Activated T-cell treated with anti-CD3 and anti-CD28 coated beads for 48 hours (primary cell): ENCODE measurements at regions not wholly inside any gene's neighbourhood (a gene's known extent, or its start where the extent isn't known, plus 50 kb on each side); places are given as distances from the start of the nearest gene placed in this dataset.

Experiments used
- DNase-seq: peaks from one replicate; pipeline ENCODE4 v3.0.0-alpha.2; 2020; ENCODE audit warnings: low read depth

GRCh38 chr18:67650686-67651385, 134.3 kb upstream of the DSEL start:
- DNase-seq, result no peak

GRCh38 chr18:67646890-67647289, 130.4 kb upstream of the DSEL start:
- no peak for DNase-seq

- DNase-seq, result no peak
These were observed 127.7 kb upstream of the DSEL start for GRCh38 chr18:67644226-67644625.

- DNase-seq, result no peak
These were observed 123.4 kb upstream of the DSEL start for GRCh38 chr18:67639872-67640271.

DNA sequence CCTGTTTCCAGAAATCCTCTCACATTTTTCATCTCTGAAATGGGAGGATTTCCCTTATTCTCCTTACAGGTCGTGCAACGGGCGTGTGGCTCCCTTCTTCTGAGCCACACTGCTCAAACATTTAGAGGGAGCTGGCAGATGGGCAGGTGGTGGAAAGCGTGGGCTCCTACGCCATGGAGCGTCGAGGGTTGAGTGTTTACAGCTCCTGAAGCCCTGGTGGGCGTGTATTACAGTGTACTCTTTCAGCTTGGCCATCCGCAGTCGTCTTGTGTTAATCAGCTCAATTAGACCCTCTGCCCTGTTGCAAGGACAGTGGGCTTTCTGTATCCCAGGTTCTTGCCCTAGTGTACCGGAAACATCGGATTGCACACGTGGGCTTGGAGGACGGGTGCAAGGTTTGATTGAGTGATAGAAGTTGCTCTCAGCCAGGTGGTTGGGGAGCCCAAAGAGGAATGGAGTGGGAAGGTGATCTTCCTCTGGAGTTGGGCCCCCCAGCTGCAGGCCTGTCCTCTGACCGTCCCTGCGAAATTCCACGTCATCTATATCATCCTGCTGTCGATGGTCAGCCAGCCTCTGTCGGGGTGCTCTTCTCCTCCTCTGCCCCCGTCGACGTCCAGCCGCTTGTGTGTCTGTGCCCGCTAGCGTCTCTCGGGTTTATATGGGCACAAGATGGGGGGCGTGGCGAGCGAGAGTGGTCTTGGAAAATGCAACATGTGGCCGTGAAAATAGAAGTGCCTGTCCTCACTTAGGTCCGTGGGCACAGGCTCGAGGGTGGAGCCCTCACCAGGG, 120.3 kb upstream of the DSEL start:
- no peak for DNase-seq

GRCh38 chr18:67634631-67635338, 118.3 kb upstream of the DSEL start:
- DNase-seq, result no peak

DNA sequence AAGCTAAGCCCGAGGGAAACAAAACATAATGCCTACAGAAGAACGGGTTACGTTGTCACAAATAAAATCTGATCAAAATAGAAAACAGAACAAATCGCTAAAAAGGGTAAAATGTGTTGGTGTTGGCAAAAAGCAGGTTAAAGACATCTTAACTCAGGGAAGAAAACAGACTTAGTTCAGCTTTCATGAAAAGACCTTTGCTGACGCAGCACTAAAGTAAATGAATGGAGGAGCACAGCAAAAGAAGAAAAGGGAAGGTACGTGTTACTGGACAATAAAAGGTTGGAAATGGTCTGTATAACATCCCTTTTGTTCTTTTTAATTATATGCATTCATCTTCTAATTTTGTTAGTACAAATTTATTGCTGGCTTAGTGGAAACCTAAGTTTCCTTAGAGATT, 117.4 kb upstream of the DSEL start:
- DNase-seq, result no peak

GRCh38 chr18:67621906-67622305, 105.4 kb upstream of the DSEL start:
- no peak for DNase-seq

GRCh38 chr18:67621049-67621713, 104.7 kb upstream of the DSEL start:
- no peak for DNase-seq

DNA sequence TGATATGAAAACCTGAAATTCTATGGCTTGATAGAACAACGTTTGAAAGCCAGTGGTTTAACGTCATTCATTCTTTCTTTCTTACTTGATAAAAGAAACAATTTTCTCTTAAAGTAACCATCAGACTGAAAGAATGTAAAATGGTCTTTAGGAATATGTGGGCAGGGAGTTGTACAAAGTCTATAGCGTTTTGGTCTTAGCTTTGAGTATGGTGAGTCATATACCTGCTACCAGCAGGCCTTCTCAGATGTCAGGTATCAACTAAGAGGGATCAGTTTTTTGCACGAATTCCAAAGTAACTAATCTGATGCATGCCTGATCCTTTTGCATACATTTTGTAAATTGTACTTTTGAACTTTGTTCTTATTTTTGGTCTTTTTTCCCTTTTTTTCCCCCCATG, 101.5 kb upstream of the DSEL start:
- no peak for DNase-seq

DNA sequence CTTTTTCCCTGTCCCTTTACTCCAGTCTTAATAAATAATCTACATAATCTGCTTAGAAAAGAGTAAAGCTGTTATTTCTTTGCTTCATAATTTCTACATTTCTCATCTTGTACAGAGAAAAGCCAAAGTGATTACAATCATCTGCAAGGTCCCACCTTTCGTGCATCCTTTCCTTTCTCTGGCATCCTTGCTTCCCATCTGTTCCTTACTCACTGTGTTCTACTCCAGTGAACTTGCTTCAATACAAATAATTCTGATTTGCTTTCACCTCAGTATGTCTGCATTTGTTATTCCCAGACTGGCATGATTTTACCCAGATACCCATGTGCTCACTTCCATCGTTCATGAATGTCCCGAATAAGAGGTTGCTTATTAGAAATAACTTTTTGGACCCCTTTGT, 99.4 kb upstream of the DSEL start:
- no peak for DNase-seq

DNA sequence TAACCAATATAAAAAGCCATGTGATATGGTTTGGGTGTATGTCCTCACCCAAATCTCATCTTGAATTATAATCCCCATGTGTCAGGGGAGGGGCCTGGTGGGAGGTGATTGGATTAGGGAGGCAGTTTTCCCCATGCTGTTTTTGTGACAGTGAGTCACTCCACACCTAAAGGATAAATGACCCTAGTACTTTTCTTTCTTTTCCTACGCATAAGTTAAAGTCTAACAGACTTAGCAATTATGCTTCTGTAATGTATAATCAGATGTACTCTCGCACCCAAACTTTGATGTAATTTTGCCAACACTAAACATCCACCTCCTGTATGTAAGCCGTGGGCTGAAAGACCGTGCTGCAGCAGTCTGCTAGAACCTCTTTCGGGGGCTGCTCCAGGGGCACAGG, 97.2 kb upstream of the DSEL start:
- DNase-seq, result no peak

- DNase-seq, result no peak
These were observed 95.8 kb upstream of the DSEL start for GRCh38 chr18:67612281-67612680.

DNA sequence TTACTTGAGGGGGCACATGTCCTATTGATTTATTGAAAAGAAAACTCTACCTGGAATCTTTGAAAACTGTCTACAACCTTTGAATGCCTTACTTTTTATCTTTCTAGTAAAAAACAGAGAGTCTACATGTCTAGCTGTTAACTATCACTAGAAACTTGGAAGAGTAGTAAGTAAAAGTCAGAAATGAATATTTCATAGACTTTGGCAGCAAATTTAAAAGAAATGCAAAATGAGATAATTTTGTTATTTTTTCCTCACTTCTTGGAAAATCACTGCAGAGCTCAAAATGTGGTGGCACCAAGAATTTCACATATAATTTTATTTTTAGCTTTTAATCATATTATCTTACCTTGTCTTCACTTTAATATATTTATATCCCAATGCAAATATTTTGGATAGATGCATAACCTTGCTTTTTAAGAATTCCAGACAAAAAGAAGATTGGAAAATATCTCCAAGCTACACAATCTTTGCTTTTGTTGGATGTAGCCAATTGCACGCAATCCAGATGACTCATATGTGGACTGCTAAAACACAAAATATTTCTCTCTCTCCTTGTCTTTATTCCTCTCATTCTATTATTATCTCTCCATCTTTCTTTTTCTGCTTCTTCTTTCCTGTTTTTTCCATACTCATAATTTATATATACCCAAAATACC, 92.2 kb upstream of the DSEL start:
- DNase-seq, result no peak

- no peak for DNase-seq
These were observed 91.7 kb upstream of the DSEL start for GRCh38 chr18:67608191-67608590.

DNA sequence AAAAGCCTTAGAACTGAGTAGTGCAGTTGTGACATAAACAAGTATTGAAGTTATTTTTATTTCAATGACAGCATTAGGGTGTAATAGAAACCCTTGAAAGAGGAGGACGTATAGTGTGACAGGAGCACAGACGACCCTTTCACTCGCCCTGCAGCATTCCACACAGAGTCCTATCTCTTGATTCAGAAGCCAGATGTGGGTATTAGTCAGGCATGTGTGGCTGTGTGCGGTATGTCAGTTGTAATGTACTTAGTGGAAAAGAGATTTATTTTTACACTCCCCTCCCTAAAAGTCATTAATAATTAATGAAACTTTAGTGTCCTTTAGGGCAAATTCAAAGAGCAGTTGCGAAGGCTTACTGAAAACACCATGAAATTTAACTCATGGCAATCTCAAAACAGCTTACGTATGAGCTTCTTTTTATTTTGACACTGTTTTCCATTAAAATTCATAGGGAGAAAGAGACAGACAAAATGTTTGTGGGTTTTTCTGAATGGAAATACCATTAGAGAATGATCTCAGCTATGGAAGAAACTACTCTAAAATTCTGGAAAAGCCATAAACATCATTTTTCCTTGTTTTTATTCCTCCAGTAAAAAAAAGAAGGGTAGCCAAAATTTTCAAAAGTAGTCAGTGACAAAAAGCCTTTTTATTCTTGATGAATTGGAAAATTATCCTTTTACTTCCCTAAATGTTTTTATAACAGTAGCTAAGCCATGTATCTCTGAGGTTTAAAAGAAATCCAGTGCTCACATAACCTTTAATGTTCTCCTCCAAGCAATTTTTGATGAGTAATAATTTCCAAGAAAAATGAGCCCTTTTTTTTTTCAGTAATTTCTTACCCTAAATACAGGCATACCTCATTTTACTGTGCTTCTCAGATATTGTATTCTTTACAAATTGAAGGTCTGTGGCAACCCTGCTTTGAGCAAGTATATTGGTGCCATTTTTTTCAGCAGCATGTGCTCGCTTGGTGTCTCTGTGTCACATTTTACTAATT, 84.0 kb upstream of the DSEL start:
- DNase-seq, result no peak

GRCh38 chr18:67599277-67599676, 82.8 kb upstream of the DSEL start:
- no peak for DNase-seq

- DNase-seq, result no peak
These were observed 81.2 kb upstream of the DSEL start for GRCh38 chr18:67597759-67598158.

GRCh38 chr18:67596003-67596402, 79.5 kb upstream of the DSEL start:
- no peak for DNase-seq

GRCh38 chr18:67590571-67591141, 74.1 kb upstream of the DSEL start:
- DNase-seq, result no peak
